Caco-2 (cell line): ENCODE measurements at regions not wholly inside any gene's neighbourhood (a gene's known extent, or its start where the extent isn't known, plus 50 kb on each side); places are given as distances from the start of the nearest gene placed in this dataset.
"Not testable (repeated sequence)": the region's sequence is repeated elsewhere in the genome, so short reads cannot be mapped to it uniquely, and the experiment has no call there.

ENCODE experiments used
- BruUV-seq: library from RNA; stranded (reverse); fragments of 400-500 nt; replicated peaks from 2 replicates; lab custom pipeline; 2021; lab: Mats Ljungman, UMichigan
- CTCF ChIA-PET: fragments of 300-600 bp; sonication (Branson Sonifier 250); formaldehyde crosslinking; loops from one replicate; lab custom pipeline; 2022; ENCODE audit warnings: antibody characterized with exemption; lab: Charles Lee
- POLR2A ChIA-PET: fragments of 300-600 bp; sonication (Branson Sonifier 250); formaldehyde crosslinking; loops from one replicate; lab custom pipeline; 2022; ENCODE audit warnings: antibody characterized with exemption; lab: Charles Lee
- DNase-seq, 2 experiments: peaks; one replicate each; pipeline versions ENCODE4 v3.0.0 to v3.0.0-alpha.2; 2020 to 2022
- H3K27me3 ChIP-seq: replicated peaks from 2 replicates; pipeline ENCODE4 v1.6.0; 2011; ENCODE audit warnings: low read length; ENCODE audit not compliant: control insufficient read depth, insufficient read depth
- H3K36me3 ChIP-seq: 2 replicates; pipeline ENCODE4 v1.5.1; 2011; ENCODE audit warnings: low read length; ENCODE audit not compliant: control insufficient read depth, insufficient read depth
- H3K4me1 ChIP-seq: fragments of 250-450 bp; sonication (Bioruptor Pico); 2 replicates; pipeline ENCODE4 v1.5.1; 2020; ENCODE audit warnings: mild to moderate bottlenecking
- H3K4me3 ChIP-seq: 2 replicates; pipeline ENCODE4 v1.5.1; 2011; ENCODE audit warnings: low read depth, mild to moderate bottlenecking, control low read depth, low read length
- H3K9me3 ChIP-seq: fragments of 250-450 bp; sonication (Bioruptor Pico); 2 replicates; pipeline ENCODE4 v1.5.1; 2020; ENCODE audit warnings: mild to moderate bottlenecking, moderate library complexity
- H3K27ac Mint-ChIP-seq: one replicate; pipeline ENCODE4 v1.8.0; 2022; ENCODE audit warnings: mixed read lengths; ENCODE audit not compliant: unreplicated experiment
- H3K27me3 Mint-ChIP-seq: one replicate; pipeline ENCODE4 v1.8.0; 2022; ENCODE audit warnings: mixed read lengths; ENCODE audit not compliant: insufficient read depth, unreplicated experiment
- H3K36me3 Mint-ChIP-seq: one replicate; pipeline ENCODE4 v1.8.0; 2022; ENCODE audit warnings: mild to moderate bottlenecking, mixed read lengths; ENCODE audit not compliant: insufficient read depth, unreplicated experiment
- H3K4me1 Mint-ChIP-seq: one replicate; pipeline ENCODE4 v1.8.0; 2022; ENCODE audit warnings: low read depth, mixed read lengths; ENCODE audit not compliant: unreplicated experiment
- H3K4me3 Mint-ChIP-seq: one replicate; pipeline ENCODE4 v1.8.0; 2022; ENCODE audit warnings: mild to moderate bottlenecking, moderate library complexity, mixed read lengths; ENCODE audit not compliant: unreplicated experiment
- H3K9me3 Mint-ChIP-seq: one replicate; pipeline ENCODE4 v1.8.0; 2022; ENCODE audit warnings: mixed read lengths; ENCODE audit not compliant: unreplicated experiment
- CTCF ChIP-seq, 2 experiments: fragments of 200-600 bp in 1 of 2; IDR thresholded peaks; 1 replicate in 1 of 2; 2 replicates in 1 of 2; pipeline versions ENCODE4 v1.5.1 to v1.8.0; 2011 to 2022; ENCODE audit warnings: antibody characterized with exemption in 1 of 2, control low read depth in 1 of 2, inconsistent platforms in 1 of 2, low read depth in 1 of 2, low read length in 1 of 2, mild to moderate bottlenecking in 1 of 2, moderate library complexity in 1 of 2; ENCODE audit not compliant: insufficient read depth in 1 of 2, severe bottlenecking in 1 of 2, unreplicated experiment in 1 of 2
- intact Hi-C: fragments of 100-400 bp; cut with micrococcal nuclease; formaldehyde crosslinking; loops from one replicate; pipeline ENCODE4 v1.10.0; 2022; ENCODE audit not compliant: unreplicated experiment

GRCh38 chr10:21285742-21286331 is 239.6 kb downstream of the SKIDA1 start:
- CTCF ChIA-PET: no interaction called here
- no TSS peak for BruUV-seq

GRCh38 chr10:21285207-21285606 is 240.3 kb downstream of the SKIDA1 start:
- ChIA-PET POLR2A (no interaction called here), CTCF (no interaction called here)
- H3K36me3 Mint-ChIP-seq: no peaks in the 10 kb centered on the region
- no peaks in the 10 kb centered on the region for H3K9me3 ChIP-seq
- H3K27me3 Mint-ChIP-seq: no peaks in the 10 kb centered on the region
- no peaks in the 10 kb centered on the region for H3K36me3 ChIP-seq
- TF ChIP-seq CTCF (IDR thresholded peaks at IDR 0.05; ENCODE audit: insufficient read depth in 1 of 2, low read depth in 1 of 2, low read length in 1 of 2, severe bottlenecking in 1 of 2, unreplicated experiment in 1 of 2): no peak
- H3K9me3 Mint-ChIP-seq: peaks cover 11% of the 10 kb centered on the region
- H3K4me1 ChIP-seq: peaks cover 24% of the 10 kb centered on the region
- no peak overlapping the region for H3K4me3 ChIP-seq
- H3K4me1 Mint-ChIP-seq: peaks cover 46% of the 10 kb centered on the region
- DNase-seq: no peak
- no TSS peak for BruUV-seq
- H3K27me3 ChIP-seq: no peaks in the 10 kb centered on the region
- H3K4me3 Mint-ChIP-seq: no peak overlapping the region
- intact Hi-C loops: no loop called here
- no peak overlapping the region for H3K27ac Mint-ChIP-seq

More at GRCh38 chr10:21285742-21286331, 239.6 kb downstream of the SKIDA1 start:
- no peak overlapping the region for H3K4me3 Mint-ChIP-seq
- Histone ChIP-seq H3K27me3 (no peaks in the 10 kb centered on the region), H3K36me3 (no peaks in the 10 kb centered on the region), H3K4me1 (peaks cover 27% of the 10 kb centered on the region), H3K4me3 (no peak overlapping the region), H3K9me3 (0 out of 2 replicates have a peak, but pooled peaks cover 3% of the 10 kb centered on the region)
- no peaks in the 10 kb centered on the region for H3K27me3 Mint-ChIP-seq
- intact Hi-C loops: no loop called here
- POLR2A ChIA-PET: no interaction called here
- H3K4me1 Mint-ChIP-seq: peaks cover 52% of the 10 kb centered on the region
- H3K9me3 Mint-ChIP-seq: peaks cover 11% of the 10 kb centered on the region
- no peaks in the 10 kb centered on the region for H3K36me3 Mint-ChIP-seq
- no peak overlapping the region for H3K27ac Mint-ChIP-seq
- DNase-seq: no peak
- TF ChIP-seq CTCF (IDR thresholded peaks at IDR 0.05; ENCODE audit: insufficient read depth in 1 of 2, low read depth in 1 of 2, low read length in 1 of 2, severe bottlenecking in 1 of 2, unreplicated experiment in 1 of 2): no peak

- no peaks in the 10 kb centered on the region for H3K9me3 ChIP-seq
- no peak for DNase-seq
- no peaks in the 10 kb centered on the region for H3K27me3 ChIP-seq
- no peak overlapping the region for H3K4me3 Mint-ChIP-seq
- no peak for TF ChIP-seq CTCF (IDR thresholded peaks at IDR 0.05; ENCODE audit: insufficient read depth in 1 of 2, low read depth in 1 of 2, low read length in 1 of 2, severe bottlenecking in 1 of 2, unreplicated experiment in 1 of 2)
- intact Hi-C loops: no loop called here
- POLR2A ChIA-PET: no interaction called here
- no peaks in the 10 kb centered on the region for H3K27me3 Mint-ChIP-seq
- BruUV-seq: no TSS peak
- peaks cover 32% of the 10 kb centered on the region for H3K4me1 ChIP-seq
- H3K36me3 ChIP-seq: no peaks in the 10 kb centered on the region
- no peak overlapping the region for H3K4me3 ChIP-seq
- peaks cover 11% of the 10 kb centered on the region for H3K9me3 Mint-ChIP-seq
- peaks cover 43% of the 10 kb centered on the region for H3K4me1 Mint-ChIP-seq
- H3K27ac Mint-ChIP-seq: no peak overlapping the region
- H3K36me3 Mint-ChIP-seq: no peaks in the 10 kb centered on the region
- CTCF ChIA-PET: no interaction called here
Observed at GRCh38 chr10:21284301-21284700, 241.2 kb downstream of the SKIDA1 start.

- H3K9me3 ChIP-seq, CTCF ChIA-PET, H3K27me3 Mint-ChIP-seq, H3K4me3 Mint-ChIP-seq, H3K36me3 ChIP-seq, DNase-seq, BruUV-seq, H3K27me3 ChIP-seq, H3K4me3 ChIP-seq, H3K27ac Mint-ChIP-seq, intact Hi-C loops, H3K36me3 Mint-ChIP-seq: not testable (repeated sequence)
- Mint-ChIP-seq H3K4me1 (peaks cover 55% of the 10 kb centered on the region), H3K9me3 (peaks cover 11% of the 10 kb centered on the region)
- POLR2A ChIA-PET: interaction anchor here (0.6 kb wide), 1 partner anchor 48 kb away, joined by 3 read pairs; no protein-coding TSS in a partner anchor
- H3K4me1 ChIP-seq: peaks cover 37% of the 10 kb centered on the region
Observed at GRCh38 chr10:21283053-21283452, 242.4 kb downstream of the SKIDA1 start.
